GM19023 (cell line): ENCODE measurements at regions not wholly inside any gene's neighbourhood (a gene's known extent, or its start where the extent isn't known, plus 50 kb on each side); places are given as distances from the start of the nearest gene placed in this dataset.
"Not testable (repeated sequence)": the region's sequence is repeated elsewhere in the genome, so short reads cannot be mapped to it uniquely, and the experiment has no call there.

Experiments used
- ATAC-seq: cut with Tn5 transposase; IDR thresholded peaks from one replicate; pipeline ENCODE4 v1.9.1; 2021; ENCODE audit warnings: mild to moderate bottlenecking, moderate library complexity; ENCODE audit not compliant: unreplicated experiment

- ATAC-seq: no peak
These were observed 147.9 kb upstream of the FAM47A start for GRCh38 chrX:34279866-34280560.

- no peak for ATAC-seq
These were observed 143.6 kb upstream of the FAM47A start for GRCh38 chrX:34275699-34276098.

GRCh38 chrX:34270434-34270833 is 138.3 kb upstream of the FAM47A start:
- ATAC-seq: no peak

GRCh38 chrX:34238896-34239295 is 106.8 kb upstream of the FAM47A start:
- no peak for ATAC-seq

GRCh38 chrX:34230156-34230555 is 98.0 kb upstream of the FAM47A start:
- not testable (repeated sequence) for ATAC-seq

- ATAC-seq: no peak
These were observed 95.7 kb upstream of the FAM47A start for GRCh38 chrX:34227804-34228203.

- no peak for ATAC-seq
These were observed 91.5 kb upstream of the FAM47A start for GRCh38 chrX:34223574-34223973.

- ATAC-seq: no peak
These were observed 85.9 kb upstream of the FAM47A start for GRCh38 chrX:34218063-34218462.

- ATAC-seq: no peak
These were observed 65.8 kb upstream of the FAM47A start for GRCh38 chrX:34197946-34198345.
